Heart left ventricle (tissue), 16 donors: ENCODE measurements at regions not wholly inside any gene's neighbourhood (a gene's known extent, or its start where the extent isn't known, plus 50 kb on each side); places are given as distances from the start of the nearest gene placed in this dataset.

ENCODE experiments used
- ATAC-seq, 4 donors: fragments of 200-7000 bp; cut with Tn5 transposase; one replicate each; pipeline ENCODE4 v1.9.1; 2020 to 2022; ENCODE audit warnings: moderate library complexity in 4 of 4, mild to moderate bottlenecking in 3 of 4, moderate number of reproducible peaks in 1 of 4
- DNase-seq, 5 donors: peaks; one replicate each; pipeline ENCODE4 v3.0.0-alpha.2; 2020
- H3K27ac ChIP-seq, 12 donors: fragments of 200-600 bp; sonication (generic) in 4 of 12; one replicate each; pipeline versions ENCODE4 v1.5.0 to v1.8.0; 2016 to 2022; ENCODE audit warnings: mild to moderate bottlenecking in 2 of 12
- H3K27me3 ChIP-seq, 9 donors: fragments of 200-600 bp; sonication (generic) in 2 of 9; one replicate each; pipeline versions ENCODE4 v1.5.1 to v1.8.0; 2016 to 2022; ENCODE audit warnings: mild to moderate bottlenecking in 3 of 9
- H3K36me3 ChIP-seq, 9 donors: fragments of 200-600 bp; sonication (generic) in 2 of 9; one replicate each; pipeline versions ENCODE4 v1.5.0 to v1.8.0; 2018 to 2022; ENCODE audit warnings: mild to moderate bottlenecking in 2 of 9
- H3K4me1 ChIP-seq, 12 donors: fragments of 200-600 bp; sonication (generic) in 4 of 12; one replicate each; pipeline versions ENCODE4 v1.5.0 to v1.8.0; 2016 to 2022; ENCODE audit warnings: mild to moderate bottlenecking in 3 of 12
- H3K4me3 ChIP-seq, 12 donors: fragments of 200-600 bp; sonication (generic) in 4 of 12; one replicate each; pipeline versions ENCODE4 v1.5.0 to v1.8.0; 2017 to 2022; ENCODE audit warnings: mild to moderate bottlenecking in 9 of 12, moderate library complexity in 4 of 12
- H3K9me3 ChIP-seq, 12 donors: fragments of 200-600 bp; sonication (generic) in 4 of 12; one replicate each; pipeline versions ENCODE4 v1.5.0 to v1.8.0; 2016 to 2022; ENCODE audit warnings: mild to moderate bottlenecking in 1 of 12
- POLR2A ChIP-seq, 2 donors: fragments of 450-650 bp; IDR thresholded peaks; one replicate each; pipeline ENCODE4 v1.6.1; 2017; ENCODE audit warnings: antibody characterized with exemption in 2 of 2, mild to moderate bottlenecking in 2 of 2, moderate library complexity in 2 of 2
- WGBS, 4 donors: extraction: QIAGEN DNeasy Blood & Tissue Kit in 2 of 4; methylation state at CpG; one replicate each; pipeline versions ENCODE4 v1.1.5 to v1.1.7; 2013 to 2018; 5-methylcytosine and 5-hydroxymethylcytosine counted together
- intact Hi-C, 10 donors: fragments of 100-400 bp; cut with DNase I; formaldehyde crosslinking; loops; one replicate each; pipeline versions ENCODE4 v1.11.1 to v1.14.2; 2022
- TF ChIP-seq, protein P1 (sequence below), 12 donors: fragments of 200-600 bp; sonication (generic) in 4 of 12; IDR thresholded peaks; one replicate each; pipeline versions ENCODE4 v1.5.0 to v1.8.0; 2018 to 2022; ENCODE audit warnings: antibody characterized with exemption in 12 of 12, mild to moderate bottlenecking in 5 of 12
- donor health status: ischemic (EF 13 %, LVEDD 7.1; RV severe dilation, severe dysfunction).
- donor health status: healthy with polysubstance abuse.
- donor health status: DM: no; HTN: yes; CAD: no.
- donor health status: DM: no; HTN: no; CAD: no.
- donor health status: ischemic (EF 25% LVEDD 6.9; RV normal size, moderate dysfunction).
- donor health status: ischemic (EF 25% LVEDD 5.7; RV mildly dilated, moderate dysfunction).
- donor health status: healthy.
- donor health status: DM: yes; HTN: yes; CAD: no.
- donor health status: ischemic (EF 35%, LVEDD 5.7; RV mildly dilated, moderate dysfunction).
- donor health status: nonischemic (EF 11% LVEDD 7.7; RV severe dilation, severe dysfunction).
- donor health status: DM: yes; HTN: yes; CAD: no.
- donor health status: PGD.
- donor health status: ischemic (EF 29% LVEDD 5.4; RV normal size, mild dysfunction).
- donor health status: nonischemic (EF 23%, LVEDD 6.1; RV moderate dilation, normal function).

DNA sequence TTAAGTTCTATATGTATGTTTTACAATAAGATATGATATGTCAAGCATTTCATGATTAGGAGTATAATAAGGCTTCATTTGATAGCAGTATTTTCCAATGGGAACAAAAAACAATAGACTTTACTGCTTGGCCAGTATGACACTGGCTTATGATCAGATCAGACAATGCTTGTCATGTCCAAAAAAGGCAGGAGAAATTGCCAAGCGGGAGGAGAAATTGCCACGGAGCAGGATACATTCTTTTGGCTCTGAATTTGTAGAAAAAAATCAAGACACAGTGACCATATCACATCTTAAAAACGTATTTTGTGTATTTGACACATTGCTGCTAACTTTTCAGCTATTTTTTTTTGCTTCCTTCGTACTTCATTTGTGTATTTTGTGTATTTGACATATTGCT lies 404.1 kb downstream of the CNTNAP4 start:
- no peak overlapping the region for H3K27ac ChIP-seq
- TF ChIP-seq, protein P1, sequence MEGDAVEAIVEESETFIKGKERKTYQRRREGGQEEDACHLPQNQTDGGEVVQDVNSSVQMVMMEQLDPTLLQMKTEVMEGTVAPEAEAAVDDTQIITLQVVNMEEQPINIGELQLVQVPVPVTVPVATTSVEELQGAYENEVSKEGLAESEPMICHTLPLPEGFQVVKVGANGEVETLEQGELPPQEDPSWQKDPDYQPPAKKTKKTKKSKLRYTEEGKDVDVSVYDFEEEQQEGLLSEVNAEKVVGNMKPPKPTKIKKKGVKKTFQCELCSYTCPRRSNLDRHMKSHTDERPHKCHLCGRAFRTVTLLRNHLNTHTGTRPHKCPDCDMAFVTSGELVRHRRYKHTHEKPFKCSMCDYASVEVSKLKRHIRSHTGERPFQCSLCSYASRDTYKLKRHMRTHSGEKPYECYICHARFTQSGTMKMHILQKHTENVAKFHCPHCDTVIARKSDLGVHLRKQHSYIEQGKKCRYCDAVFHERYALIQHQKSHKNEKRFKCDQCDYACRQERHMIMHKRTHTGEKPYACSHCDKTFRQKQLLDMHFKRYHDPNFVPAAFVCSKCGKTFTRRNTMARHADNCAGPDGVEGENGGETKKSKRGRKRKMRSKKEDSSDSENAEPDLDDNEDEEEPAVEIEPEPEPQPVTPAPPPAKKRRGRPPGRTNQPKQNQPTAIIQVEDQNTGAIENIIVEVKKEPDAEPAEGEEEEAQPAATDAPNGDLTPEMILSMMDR (IDR thresholded peaks at IDR 0.05): no peak
- no peak for TF ChIP-seq POLR2A (IDR thresholded peaks at IDR 0.05)
- H3K4me1 ChIP-seq: no peaks in the 10 kb centered on the region
- no peak overlapping the region for H3K4me3 ChIP-seq
- H3K9me3 ChIP-seq: peaks cover 0 to 18% (median 0%) of the 10 kb centered on the region in 12 donors
- no peaks in the 10 kb centered on the region for H3K36me3 ChIP-seq
- WGBS, 4 donors: 52 to 63% (median 60%) methylated on average over 4 of the region's 4 CpGs
- intact Hi-C loops: no loop called here
- ATAC-seq (no peak), DNase-seq (no peak)
- H3K27me3 ChIP-seq: no peaks in the 10 kb centered on the region

DNA sequence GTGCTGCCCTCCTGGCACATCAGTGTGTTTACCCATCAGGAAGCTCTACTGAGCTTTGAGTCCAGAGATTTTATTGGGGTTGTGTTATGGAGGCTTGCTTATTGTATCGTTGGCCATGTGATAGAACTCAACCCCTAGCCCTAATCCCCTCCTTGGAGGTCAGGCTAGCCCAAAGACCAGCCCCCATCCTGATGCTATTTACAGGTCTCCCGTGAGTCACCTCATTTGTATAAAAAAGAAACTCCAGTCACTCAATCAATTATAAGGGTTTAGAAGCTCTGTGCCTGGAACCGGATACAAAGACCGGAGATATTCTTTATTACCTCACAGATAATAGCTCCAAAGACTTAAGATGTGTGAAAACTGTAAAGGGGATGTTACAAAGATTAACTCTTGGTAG lies 405.9 kb downstream of the CNTNAP4 start:
- TF ChIP-seq, protein P1 (IDR thresholded peaks at IDR 0.05): no peak
- TF ChIP-seq POLR2A (IDR thresholded peaks at IDR 0.05): no peak
- DNase-seq: no peak
- no peak overlapping the region for H3K27ac ChIP-seq
- no peaks in the 10 kb centered on the region for H3K27me3 ChIP-seq
- no peaks in the 10 kb centered on the region for H3K36me3 ChIP-seq
- WGBS, 4 donors: 52 to 58% (median 55%) methylated on average over 4 of the region's 4 CpGs
- no peaks in the 10 kb centered on the region for H3K4me1 ChIP-seq
- H3K9me3 ChIP-seq: peaks cover 0 to 18% (median 0%) of the 10 kb centered on the region in 12 donors
- intact Hi-C loops: no loop called here
- ATAC-seq: no peak
- H3K4me3 ChIP-seq: no peak overlapping the region

DNA sequence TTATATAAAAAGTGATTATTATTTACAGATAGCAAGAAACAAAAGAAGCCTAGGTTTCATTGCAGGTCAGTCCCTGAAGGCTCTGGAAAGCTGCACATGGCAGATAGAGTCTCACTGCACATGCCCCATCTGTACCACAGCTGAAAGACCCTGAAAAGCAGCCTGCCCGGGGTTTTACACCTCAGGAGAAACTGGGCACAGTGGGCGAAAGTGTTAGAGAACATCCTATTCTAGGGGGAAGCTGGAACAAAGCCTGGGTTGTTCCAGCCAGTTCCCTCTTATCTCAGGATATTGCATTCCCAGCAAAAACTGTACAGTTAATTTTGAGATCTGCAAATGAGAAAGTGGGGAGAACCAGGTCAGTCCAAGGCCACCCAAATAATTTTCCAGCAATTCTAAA lies 419.7 kb downstream of the CNTNAP4 start:
- Histone ChIP-seq H3K36me3 (no peaks in the 10 kb centered on the region), H3K9me3 (peaks cover 0 to 15% (median 0%) of the 10 kb centered on the region in 12 donors), H3K4me1 (no peaks in the 10 kb centered on the region), H3K27me3 (no peaks in the 10 kb centered on the region), H3K27ac (no peak overlapping the region), H3K4me3 (no peak overlapping the region)
- DNase-seq (no peak), ATAC-seq (no peak)
- WGBS, 4 donors: 47 to 64% (median 50%) methylated on average over 2 of the region's 2 CpGs
- no peak for TF ChIP-seq POLR2A (IDR thresholded peaks at IDR 0.05)
- TF ChIP-seq, protein P1 (IDR thresholded peaks at IDR 0.05): no peak
- intact Hi-C loops: no loop called here

DNA sequence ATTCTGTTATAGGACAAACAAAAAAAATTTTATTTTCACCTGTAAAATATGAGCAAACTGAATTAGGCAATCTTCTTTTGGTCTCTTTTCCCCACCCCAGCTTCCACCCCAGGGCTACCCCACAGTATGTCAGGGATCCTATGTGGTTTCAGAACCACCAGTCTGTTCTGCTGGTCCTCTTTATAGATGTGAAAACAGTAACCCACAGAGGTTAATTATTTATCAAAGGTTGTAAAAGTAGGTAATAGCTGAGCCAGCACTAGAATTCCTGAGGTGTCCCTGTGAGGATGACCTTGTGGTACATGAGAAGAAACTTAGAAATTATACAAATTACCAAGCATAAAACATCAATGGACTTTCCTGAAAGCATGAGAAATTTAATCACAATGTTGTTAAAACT lies 428.7 kb downstream of the CNTNAP4 start:
- Histone ChIP-seq H3K4me1 (no peaks in the 10 kb centered on the region), H3K27me3 (no peaks in the 10 kb centered on the region), H3K4me3 (no peak overlapping the region), H3K9me3 (no peaks in the 10 kb centered on the region), H3K36me3 (no peaks in the 10 kb centered on the region), H3K27ac (no peak overlapping the region)
- ATAC-seq: no peak
- intact Hi-C loops: no loop called here
- TF ChIP-seq POLR2A (IDR thresholded peaks at IDR 0.05): no peak
- TF ChIP-seq, protein P1 (IDR thresholded peaks at IDR 0.05): no peak
- no peak for DNase-seq
